B cell (primary cell): ENCODE measurements at regions not wholly inside any gene's neighbourhood (a gene's known extent, or its start where the extent isn't known, plus 50 kb on each side); places are given as distances from the start of the nearest gene placed in this dataset.

ENCODE experiments used
- ATAC-seq: fragments of 200-7000 bp; cut with Tn5 transposase; one replicate; pipeline ENCODE4 v1.10.0; 2021; ENCODE audit warnings: low read depth, mild to moderate bottlenecking, moderate number of reproducible peaks, moderate library complexity
- CTCF ChIA-PET: fragments of 350-600 bp; sonication (Branson Sonifier 250); formaldehyde crosslinking; loops from one replicate; lab custom pipeline; 2021; ENCODE audit warnings: antibody characterized with exemption, inconsistent platforms; lab: Charles Lee
- POLR2A ChIA-PET: fragments of 350-600 bp; sonication (Branson Sonifier 250); formaldehyde crosslinking; loops from one replicate; lab custom pipeline; 2021; ENCODE audit warnings: antibody characterized with exemption; lab: Charles Lee
- DNase-seq: peaks from one replicate; pipeline ENCODE4 v3.0.0; 2013
- H2AFZ ChIP-seq: 2 replicates; pipeline ENCODE4 v1.6.1; 2012; ENCODE audit warnings: mild to moderate bottlenecking, low read depth, low read length; ENCODE audit not compliant: insufficient read depth, poor library complexity, severe bottlenecking
- H3K27ac ChIP-seq, 2 donors: 1 replicate in 1 of 2; 2 replicates in 1 of 2; pipeline ENCODE4 v1.5.1; 2012 to 2013; ENCODE audit warnings: low read length in 2 of 2, mild to moderate bottlenecking in 2 of 2, moderate library complexity in 1 of 2
- H3K27me3 ChIP-seq, 4 experiments: fragments of 200-600 bp in 1 of 4; sonication (generic) in 1 of 4; replicated peaks in 1 of 4; 1 replicate in 2 of 4; 2 replicates in 2 of 4; pipeline versions ENCODE4 v1.6.1 to v1.7.0; 2013 to 2016; ENCODE audit warnings: low read length in 3 of 4, mild to moderate bottlenecking in 2 of 4, mixed read lengths in 1 of 4, moderate library complexity in 1 of 4; ENCODE audit not compliant: insufficient read depth in 4 of 4, control insufficient read depth in 3 of 4; ENCODE audit errors: control extremely low read depth in 1 of 4
- H3K36me3 ChIP-seq, 2 experiments: replicated peaks in 1 of 2; 1 replicate in 1 of 2; 2 replicates in 1 of 2; pipeline versions ENCODE4 v1.6.1 to v1.7.1; 2013; ENCODE audit warnings: low read length in 1 of 2; ENCODE audit not compliant: insufficient read depth in 2 of 2, control insufficient read depth in 1 of 2; ENCODE audit errors: control extremely low read depth in 1 of 2, extremely low read depth in 1 of 2
- H3K4me1 ChIP-seq, 2 donors: fragments of 200-600 bp in 1 of 2; sonication (generic) in 1 of 2; 1 replicate in 1 of 2; 2 replicates in 1 of 2; pipeline versions ENCODE4 v1.5.1 to v1.6.1; 2013 to 2017; ENCODE audit warnings: low read length in 2 of 2; ENCODE audit not compliant: control insufficient read depth in 2 of 2, insufficient read depth in 2 of 2
- H3K4me2 ChIP-seq: replicated peaks from 2 replicates; pipeline ENCODE3; 2012; ENCODE audit warnings: mild to moderate bottlenecking, low read depth, low read length; ENCODE audit not compliant: poor library complexity, severe bottlenecking
- H3K4me3 ChIP-seq, 5 experiments: fragments of 200-600 bp in 1 of 5; sonication (generic) in 1 of 5; 1 replicate in 3 of 5; 2 replicates in 2 of 5; pipeline versions ENCODE4 v1.5.1 to v1.7.0; 2011 to 2016; ENCODE audit warnings: low read length in 4 of 5, mild to moderate bottlenecking in 4 of 5, low read depth in 2 of 5, control low read depth in 1 of 5, moderate library complexity in 1 of 5; ENCODE audit not compliant: insufficient read depth in 1 of 5; ENCODE audit errors: control extremely low read depth in 1 of 5, extremely low read depth in 1 of 5
- H3K79me2 ChIP-seq: fragments of 200-600 bp; sonication (generic); one replicate; pipeline ENCODE4 v1.6.0; 2016; ENCODE audit warnings: low read length; ENCODE audit not compliant: control insufficient read depth, insufficient read depth
- H3K9ac ChIP-seq: fragments of 200-600 bp; sonication (generic); 2 replicates; pipeline ENCODE4 v1.6.1; 2017; ENCODE audit warnings: mild to moderate bottlenecking, low read length, moderate library complexity
- H3K9me3 ChIP-seq, 3 donors: one replicate each; pipeline versions ENCODE4 v1.6.1 to v1.7.1; 2013; ENCODE audit warnings: low read length in 2 of 3; ENCODE audit not compliant: control insufficient read depth in 2 of 3, insufficient read depth in 1 of 3; ENCODE audit errors: control extremely low read depth in 1 of 3
- H4K20me1 ChIP-seq: 2 replicates; pipeline ENCODE4 v1.6.0; 2012; ENCODE audit warnings: mild to moderate bottlenecking, low read length; ENCODE audit not compliant: insufficient read depth, control insufficient read depth, poor library complexity, severe bottlenecking
- H3K27ac Mint-ChIP-seq: one replicate; pipeline ENCODE4 v1.8.0; 2021; ENCODE audit warnings: mixed read lengths
- H3K27me3 Mint-ChIP-seq: one replicate; pipeline ENCODE4 v1.8.0; 2021; ENCODE audit warnings: mixed read lengths
- H3K4me1 Mint-ChIP-seq: one replicate; pipeline ENCODE4 v1.8.0; 2021; ENCODE audit warnings: mixed read lengths
- H3K4me3 Mint-ChIP-seq: one replicate; pipeline ENCODE4 v1.8.0; 2021; ENCODE audit warnings: mixed read lengths
- H3K9me3 Mint-ChIP-seq: one replicate; pipeline ENCODE4 v1.8.0; 2022; ENCODE audit warnings: mixed read lengths; ENCODE audit not compliant: insufficient read depth
- EZH2 ChIP-seq: IDR thresholded peaks from 2 replicates; pipeline ENCODE4 v1.6.1; 2012; ENCODE audit warnings: borderline replicate concordance, low read depth, mild to moderate bottlenecking, moderate library complexity, low read length; ENCODE audit not compliant: insufficient read depth, poor library complexity, severe bottlenecking
- WGBS: methylation state at CpG from one replicate; pipeline ENCODE4 v1.1.5; 2013; ENCODE audit warnings: missing lambda C conversion rate; ENCODE audit not compliant: insufficient coverage; 5-methylcytosine and 5-hydroxymethylcytosine counted together
- intact Hi-C: fragments of 100-400 bp; cut with micrococcal nuclease; formaldehyde crosslinking; loops from one replicate; pipeline ENCODE4 v1.10.0; 2022
- TF ChIP-seq, protein P1 (sequence below): fragments of 200-600 bp; IDR thresholded peaks from one replicate; pipeline ENCODE4 v1.8.0; 2022; ENCODE audit warnings: antibody characterized with exemption, mild to moderate bottlenecking

DNA sequence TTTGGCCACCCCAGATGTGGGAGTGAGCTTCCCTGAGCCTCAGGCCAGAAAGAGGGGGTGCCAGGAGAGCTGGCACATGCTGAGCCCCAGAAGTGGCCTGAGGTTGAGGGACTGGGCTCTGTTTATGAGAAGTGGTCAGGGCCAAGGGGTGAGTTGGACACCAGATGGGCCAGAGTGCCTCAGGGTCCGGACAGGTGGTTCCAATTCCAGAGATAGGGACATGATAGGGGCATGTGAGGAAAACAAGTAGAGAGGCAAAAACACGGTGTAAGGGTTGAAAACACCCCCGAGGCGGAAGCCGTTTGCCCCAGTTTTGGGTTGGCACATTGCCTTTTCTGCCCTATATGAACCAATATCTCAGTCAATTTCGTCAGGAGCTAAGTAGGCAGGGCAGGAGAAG is 125.6 kb upstream of the NFIB start:
- 82% methylated on average over 5 of the region's 6 CpGs for WGBS

DNA sequence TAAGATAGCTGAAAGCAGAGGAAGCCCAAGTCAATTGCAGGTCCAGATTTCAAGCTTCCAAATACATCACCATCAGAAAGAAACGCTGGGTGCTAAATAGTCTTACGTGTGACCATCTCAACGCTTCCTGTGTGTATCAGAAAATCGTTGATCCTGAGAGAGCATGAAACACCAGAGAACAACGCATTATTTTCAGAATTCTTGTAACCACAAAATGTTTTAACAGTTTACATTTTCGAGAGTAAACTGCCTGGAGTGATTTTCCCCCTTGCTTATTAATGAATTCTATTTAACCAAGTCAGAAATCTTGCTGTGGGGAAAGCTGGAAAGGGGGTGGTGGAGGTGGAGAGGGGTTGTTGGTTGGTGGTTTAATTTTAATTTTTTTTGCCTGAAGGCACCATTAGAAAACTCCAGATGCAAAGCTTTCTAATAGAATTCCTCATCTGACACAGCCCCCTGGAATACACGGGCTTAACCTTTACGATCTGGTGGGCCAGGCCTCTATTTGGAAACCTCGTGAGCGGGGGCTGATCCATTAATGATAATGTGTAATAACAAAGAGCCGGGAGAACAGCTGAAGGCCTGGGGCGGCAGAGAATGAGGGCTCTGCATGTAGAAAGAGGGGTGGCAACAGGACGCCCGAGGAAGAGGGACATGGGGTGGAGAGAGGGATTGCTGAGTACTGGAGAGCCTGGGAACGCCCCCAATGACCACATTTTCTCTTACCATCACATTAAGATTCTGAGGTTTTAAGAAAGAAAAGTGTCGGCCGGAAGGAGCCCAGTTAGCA is 124.5 kb upstream of the NFIB start:
- Histone ChIP-seq H3K27me3 (peaks cover 0 to 8% (median under 1%) of the 10 kb centered on the region in 4 experiments), H3K9me3 (peaks cover 0 to 5% (median 0%) of the 10 kb centered on the region in 3 donors), H3K79me2 (no peaks in the 10 kb centered on the region), H2AFZ (no peak overlapping the region), H3K36me3 (no peaks in the 10 kb centered on the region), H3K4me3 (no peak overlapping the region), H3K9ac (no peak overlapping the region), H3K4me1 (no peaks in the 10 kb centered on the region), H4K20me1 (no peaks in the 10 kb centered on the region), H3K4me2 (no peak overlapping the region), H3K27ac (no peak overlapping the region)
- WGBS, result 90% methylated on average over 9 of the region's 17 CpGs
- no peak overlapping the region for H3K27ac Mint-ChIP-seq
- no peak for ATAC-seq
- H3K4me1 Mint-ChIP-seq, result no peaks in the 10 kb centered on the region
- H3K9me3 Mint-ChIP-seq, result no peaks in the 10 kb centered on the region
- intact Hi-C loops, result no loop called here
- ChIA-PET POLR2A (no interaction called here), CTCF (interaction anchor here (1.2 kb wide), 1 partner anchor 330 kb away, joined by 3 read pairs; no protein-coding TSS in a partner anchor)
- H3K27me3 Mint-ChIP-seq, result peaks cover 15% of the 10 kb centered on the region
- DNase-seq, result no peak
- no peak overlapping the region for H3K4me3 Mint-ChIP-seq
- TF ChIP-seq, protein P1, sequence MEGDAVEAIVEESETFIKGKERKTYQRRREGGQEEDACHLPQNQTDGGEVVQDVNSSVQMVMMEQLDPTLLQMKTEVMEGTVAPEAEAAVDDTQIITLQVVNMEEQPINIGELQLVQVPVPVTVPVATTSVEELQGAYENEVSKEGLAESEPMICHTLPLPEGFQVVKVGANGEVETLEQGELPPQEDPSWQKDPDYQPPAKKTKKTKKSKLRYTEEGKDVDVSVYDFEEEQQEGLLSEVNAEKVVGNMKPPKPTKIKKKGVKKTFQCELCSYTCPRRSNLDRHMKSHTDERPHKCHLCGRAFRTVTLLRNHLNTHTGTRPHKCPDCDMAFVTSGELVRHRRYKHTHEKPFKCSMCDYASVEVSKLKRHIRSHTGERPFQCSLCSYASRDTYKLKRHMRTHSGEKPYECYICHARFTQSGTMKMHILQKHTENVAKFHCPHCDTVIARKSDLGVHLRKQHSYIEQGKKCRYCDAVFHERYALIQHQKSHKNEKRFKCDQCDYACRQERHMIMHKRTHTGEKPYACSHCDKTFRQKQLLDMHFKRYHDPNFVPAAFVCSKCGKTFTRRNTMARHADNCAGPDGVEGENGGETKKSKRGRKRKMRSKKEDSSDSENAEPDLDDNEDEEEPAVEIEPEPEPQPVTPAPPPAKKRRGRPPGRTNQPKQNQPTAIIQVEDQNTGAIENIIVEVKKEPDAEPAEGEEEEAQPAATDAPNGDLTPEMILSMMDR, result no peak
- no peak for TF ChIP-seq EZH2

More for the DNA sequence above, 125.6 kb upstream of the NFIB start:
- Histone ChIP-seq H3K9ac (no peak overlapping the region), H4K20me1 (no peaks in the 10 kb centered on the region), H3K4me2 (no peak overlapping the region), H3K36me3 (no peaks in the 10 kb centered on the region), H3K27me3 (peaks cover 0 to 5% (median 0%) of the 10 kb centered on the region in 4 experiments), H3K27ac (no peak overlapping the region), H3K79me2 (no peaks in the 10 kb centered on the region), H3K9me3 (peaks cover 0 to 5% (median 0%) of the 10 kb centered on the region in 3 donors), H3K4me1 (no peaks in the 10 kb centered on the region), H2AFZ (no peak overlapping the region), H3K4me3 (no peak overlapping the region)
- ChIA-PET POLR2A (no interaction called here), CTCF (interaction anchor here (0.6 to 1.2 kb wide), 3 partner anchors 10 to 424 kb away, joined by 3 read pairs; no protein-coding TSS in a partner anchor)
- H3K4me3 Mint-ChIP-seq, result no peak overlapping the region
- TF ChIP-seq EZH2, result no peak
- TF ChIP-seq, protein P1, result no peak
- peaks cover 11% of the 10 kb centered on the region for H3K27me3 Mint-ChIP-seq
- ATAC-seq, result no peak
- intact Hi-C loops, result no loop called here
- H3K4me1 Mint-ChIP-seq, result no peaks in the 10 kb centered on the region
- no peak overlapping the region for H3K27ac Mint-ChIP-seq
- DNase-seq, result no peak
- no peaks in the 10 kb centered on the region for H3K9me3 Mint-ChIP-seq
